Esophagus (tissue), 2 donors: ENCODE measurements at regions not wholly inside any gene's neighbourhood (a gene's known extent, or its start where the extent isn't known, plus 50 kb on each side); places are given as distances from the start of the nearest gene placed in this dataset.

Experiments
- H3K27ac ChIP-seq, 2 donors: one replicate each; pipeline ENCODE4 v1.5.1; 2013; ENCODE audit warnings: low read depth in 2 of 2, mild to moderate bottlenecking in 2 of 2, inconsistent platforms in 1 of 2, low read length in 1 of 2, moderate library complexity in 1 of 2
- H3K27me3 ChIP-seq, 2 donors: one replicate each; pipeline ENCODE4 v1.6.1; 2013; ENCODE audit warnings: low read length in 2 of 2, control low read depth in 1 of 2, mild to moderate bottlenecking in 1 of 2; ENCODE audit not compliant: insufficient read depth in 2 of 2, control insufficient read depth in 1 of 2
- H3K36me3 ChIP-seq, 2 donors: one replicate each; pipeline ENCODE4 v1.6.1; 2013; ENCODE audit warnings: low read length in 1 of 2; ENCODE audit not compliant: control insufficient read depth in 2 of 2, insufficient read depth in 2 of 2
- H3K4me1 ChIP-seq, 2 donors: one replicate each; pipeline ENCODE4 v1.6.1; 2013; ENCODE audit warnings: low read length in 1 of 2; ENCODE audit not compliant: control insufficient read depth in 2 of 2, insufficient read depth in 2 of 2
- H3K4me3 ChIP-seq, 2 donors: one replicate each; pipeline ENCODE4 v1.5.1; 2013; ENCODE audit warnings: low read length in 2 of 2, mild to moderate bottlenecking in 2 of 2, low read depth in 1 of 2, moderate library complexity in 1 of 2
- H3K9me3 ChIP-seq, 2 donors: one replicate each; pipeline ENCODE4 v1.6.1; 2013; ENCODE audit warnings: mild to moderate bottlenecking in 2 of 2, low read depth in 1 of 2, low read length in 1 of 2, moderate library complexity in 1 of 2; ENCODE audit not compliant: control insufficient read depth in 2 of 2, insufficient read depth in 1 of 2
- WGBS, 2 donors: extraction: QIAGEN DNeasy Blood & Tissue Kit; methylation state at CpG; one replicate each; pipeline ENCODE4 v1.1.7; 2013; 5-methylcytosine and 5-hydroxymethylcytosine counted together
- donor health status: healthy with polysubstance abuse.
- donor health status: Bipolar disorder and iron deficiency.

DNA sequence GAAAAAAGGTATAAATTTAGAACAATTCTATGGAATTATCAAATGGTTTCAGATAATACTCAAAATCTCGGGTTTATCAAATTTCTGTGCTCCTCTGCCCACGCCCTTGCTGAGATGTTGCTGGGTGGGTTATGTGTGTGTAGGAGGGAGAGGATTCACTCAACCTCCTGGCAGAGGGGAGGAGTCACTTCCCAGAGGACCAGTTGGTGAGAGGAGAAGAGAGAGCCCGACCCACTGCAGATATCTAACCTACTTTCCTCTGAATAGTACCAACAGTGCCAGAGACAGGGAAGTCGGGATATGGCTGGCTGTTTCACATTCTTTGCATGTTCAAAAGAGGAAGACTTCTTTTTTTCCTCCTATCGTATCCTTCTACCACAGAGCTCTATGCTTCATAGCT, 187.1 kb upstream of the MAN1A1 start:
- Histone ChIP-seq H3K9me3 (no peaks in the 10 kb centered on the region), H3K36me3 (no peaks in the 10 kb centered on the region)

DNA sequence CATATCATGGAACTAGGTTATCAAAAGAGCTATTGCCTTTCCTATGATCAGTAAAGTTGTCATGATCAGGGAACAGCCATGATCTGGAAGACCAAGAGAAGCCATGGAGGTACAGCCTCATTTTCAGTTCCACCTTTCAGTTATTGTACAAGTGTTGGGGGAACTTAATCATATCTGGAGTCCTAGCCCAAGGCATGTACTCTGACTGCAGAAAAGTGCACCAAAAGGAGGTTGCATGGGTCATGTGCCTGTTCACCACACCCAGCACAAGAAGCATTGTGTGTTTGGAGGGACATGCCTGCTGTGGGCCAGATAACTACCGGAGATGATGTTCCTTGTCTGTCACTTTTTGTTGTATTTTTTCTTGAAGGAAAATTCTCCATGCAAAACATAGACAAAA, 185.8 kb upstream of the MAN1A1 start:
- H3K27ac ChIP-seq: no peak overlapping the region
- no peak overlapping the region for H3K4me3 ChIP-seq
- H3K27me3 ChIP-seq: no peaks in the 10 kb centered on the region
- no peaks in the 10 kb centered on the region for H3K36me3 ChIP-seq
- 64 to 86% methylated on average over 1 of the region's 1 CpG for WGBS, 2 donors
- H3K9me3 ChIP-seq: no peaks in the 10 kb centered on the region
- H3K4me1 ChIP-seq: peaks cover 1 to 3% of the 10 kb centered on the region in 2 donors

More for the DNA sequence above, 187.1 kb upstream of the MAN1A1 start:
- H3K27ac ChIP-seq: no peak overlapping the region
- peaks cover 4 to 6% of the 10 kb centered on the region in 2 donors for H3K4me1 ChIP-seq
- 90 to 91% methylated on average over 5 of the region's 5 CpGs for WGBS, 2 donors
- H3K4me3 ChIP-seq: no peak overlapping the region
- no peaks in the 10 kb centered on the region for H3K27me3 ChIP-seq

DNA sequence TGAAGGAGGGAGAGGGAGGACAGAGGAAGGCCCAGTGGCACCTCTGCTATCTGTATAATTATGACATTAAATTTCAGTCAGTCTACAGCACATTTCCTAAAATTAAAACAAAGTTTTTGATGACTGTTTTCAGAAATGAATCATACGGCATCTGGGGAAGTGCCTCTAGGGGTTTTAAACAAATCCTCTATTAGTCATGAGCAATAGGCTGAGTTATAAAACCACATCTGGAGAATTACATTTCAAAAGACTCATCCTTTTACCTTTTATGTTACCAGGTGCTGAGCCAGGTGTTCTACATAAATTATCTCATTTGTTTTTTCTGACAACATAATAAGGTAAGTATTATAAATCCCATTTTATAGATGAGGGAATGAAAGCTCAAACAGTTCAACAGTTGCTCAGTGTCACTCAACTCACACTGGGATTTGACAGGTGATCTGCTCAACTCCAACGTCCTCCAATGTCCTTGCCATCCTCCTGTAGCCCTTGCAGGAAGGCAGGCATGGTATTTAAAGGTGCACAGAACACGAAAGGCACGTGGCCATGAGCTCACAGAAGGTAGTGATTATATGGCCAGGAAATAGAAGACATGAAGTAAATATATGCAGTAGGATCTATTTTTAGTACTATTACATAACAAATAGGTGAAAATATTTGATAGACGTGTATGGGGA, 184.2 kb upstream of the MAN1A1 start:
- Histone ChIP-seq H3K27ac (no peak overlapping the region), H3K27me3 (no peaks in the 10 kb centered on the region), H3K36me3 (no peaks in the 10 kb centered on the region), H3K4me3 (no peak overlapping the region), H3K4me1 (peaks cover 0 to 2% of the 10 kb centered on the region in 2 donors), H3K9me3 (no peaks in the 10 kb centered on the region)
- WGBS, 2 donors: 25 to 28% methylated on average over 5 of the region's 5 CpGs

DNA sequence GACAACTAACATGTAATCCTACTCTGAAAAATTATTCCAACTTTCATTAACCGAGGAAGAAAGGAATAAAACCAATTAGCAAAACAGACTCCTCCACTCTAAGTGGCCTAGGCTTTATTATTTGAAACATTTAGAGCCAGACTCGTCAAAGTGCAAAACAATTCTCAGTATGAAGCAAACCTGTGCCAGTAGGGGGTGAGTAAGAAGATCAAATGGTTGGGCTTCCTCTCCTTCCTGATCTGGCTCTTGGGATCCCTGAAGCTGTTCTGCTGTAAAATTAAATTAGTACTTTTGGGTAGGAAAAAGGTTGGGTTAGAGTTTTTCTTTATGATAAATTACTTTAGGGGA, 177.6 kb upstream of the MAN1A1 start:
- H3K4me3 ChIP-seq: no peak overlapping the region
- WGBS, 2 donors: 48 to 55% methylated on average over 2 of the region's 2 CpGs
- no peak overlapping the region for H3K27ac ChIP-seq
- H3K9me3 ChIP-seq: no peaks in the 10 kb centered on the region
- H3K36me3 ChIP-seq: no peaks in the 10 kb centered on the region
- H3K27me3 ChIP-seq: no peaks in the 10 kb centered on the region
- no peaks in the 10 kb centered on the region for H3K4me1 ChIP-seq

DNA sequence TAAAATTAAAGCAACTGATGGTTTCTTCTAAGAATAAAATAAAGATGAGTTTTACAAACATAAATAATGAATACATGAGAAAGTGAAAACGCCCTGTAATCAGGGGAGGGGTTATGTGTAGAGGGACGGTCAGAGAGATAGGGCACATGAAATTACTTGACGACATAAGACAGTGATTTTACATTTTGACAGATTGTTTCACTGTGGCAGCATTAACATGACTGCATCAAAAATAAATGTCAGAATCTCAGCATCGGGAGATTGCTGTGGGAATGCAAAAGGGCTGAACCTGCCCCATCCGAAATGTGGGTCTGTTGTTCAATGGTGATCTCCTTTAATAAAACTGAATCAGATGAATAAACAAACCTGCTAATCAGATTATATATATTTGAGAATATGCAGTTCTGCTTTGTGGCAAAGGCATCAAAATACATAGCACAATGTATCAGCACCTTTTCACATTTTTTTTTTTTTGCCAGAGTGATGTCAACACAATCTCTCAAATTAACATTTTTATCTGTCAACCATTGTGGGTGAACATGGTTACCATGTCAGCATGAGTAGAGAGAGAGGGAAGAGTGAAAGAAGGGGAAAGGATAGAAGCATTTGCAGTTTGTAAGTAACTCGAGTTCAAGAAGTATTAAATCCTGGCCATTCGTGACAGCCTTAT, 177.1 kb upstream of the MAN1A1 start:
- WGBS, 2 donors: 78 to 83% methylated on average over 7 of the region's 7 CpGs
- H3K9me3 ChIP-seq: no peaks in the 10 kb centered on the region

DNA sequence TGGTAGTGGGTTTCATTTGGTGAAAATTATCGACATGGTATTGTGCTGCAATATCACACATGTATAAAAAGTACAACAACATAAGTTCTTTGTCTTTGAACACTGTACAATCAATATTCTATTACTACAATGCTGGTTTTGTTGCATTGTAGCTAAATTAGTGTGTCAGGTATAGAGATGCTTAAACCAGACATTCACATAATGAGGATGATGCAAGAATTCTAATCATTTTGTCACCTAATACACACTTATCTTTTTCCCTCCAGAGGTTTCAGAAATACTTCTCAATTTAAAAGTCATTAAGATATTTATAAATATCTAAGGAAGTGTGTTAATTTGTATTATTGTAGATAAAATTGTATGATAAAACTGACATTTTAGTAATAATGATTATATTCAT, 174.8 kb upstream of the MAN1A1 start:
- no peak overlapping the region for H3K27ac ChIP-seq
- H3K27me3 ChIP-seq: no peaks in the 10 kb centered on the region
- no peaks in the 10 kb centered on the region for H3K9me3 ChIP-seq
- H3K4me3 ChIP-seq: no peak overlapping the region
- H3K4me1 ChIP-seq: no peaks in the 10 kb centered on the region
- WGBS, 2 donors: 92 to 95% methylated on average over 1 of the region's 1 CpG
- no peaks in the 10 kb centered on the region for H3K36me3 ChIP-seq

More for the DNA sequence above, 177.1 kb upstream of the MAN1A1 start:
- H3K27me3 ChIP-seq: no peaks in the 10 kb centered on the region
- no peak overlapping the region for H3K4me3 ChIP-seq
- H3K36me3 ChIP-seq: no peaks in the 10 kb centered on the region
- no peaks in the 10 kb centered on the region for H3K4me1 ChIP-seq
- H3K27ac ChIP-seq: no peak overlapping the region

DNA sequence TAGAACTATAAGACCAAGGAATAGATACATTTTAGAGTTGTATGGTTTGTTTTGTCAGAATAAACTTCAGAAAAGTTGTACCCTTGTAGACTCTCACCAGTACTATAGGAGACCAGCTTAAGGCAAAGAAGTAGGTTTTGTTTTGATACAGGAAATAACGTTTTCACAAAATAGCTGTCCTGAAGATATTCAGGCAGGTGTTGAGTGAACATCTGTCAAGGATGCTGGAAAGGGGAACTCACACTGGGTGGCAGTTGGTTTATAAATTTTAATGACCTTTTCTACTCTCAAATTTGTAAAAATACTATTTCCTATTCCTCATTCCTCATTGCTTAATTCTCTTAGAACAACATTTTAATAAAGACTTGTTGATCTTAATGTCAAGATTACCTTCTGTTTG, 174.0 kb upstream of the MAN1A1 start:
- H3K36me3 ChIP-seq: no peaks in the 10 kb centered on the region
- no peaks in the 10 kb centered on the region for H3K4me1 ChIP-seq
- H3K27ac ChIP-seq: no peak overlapping the region
- 47 to 48% methylated on average over 1 of the region's 1 CpG for WGBS, 2 donors
- no peaks in the 10 kb centered on the region for H3K27me3 ChIP-seq
- H3K9me3 ChIP-seq: no peaks in the 10 kb centered on the region
- H3K4me3 ChIP-seq: no peak overlapping the region

DNA sequence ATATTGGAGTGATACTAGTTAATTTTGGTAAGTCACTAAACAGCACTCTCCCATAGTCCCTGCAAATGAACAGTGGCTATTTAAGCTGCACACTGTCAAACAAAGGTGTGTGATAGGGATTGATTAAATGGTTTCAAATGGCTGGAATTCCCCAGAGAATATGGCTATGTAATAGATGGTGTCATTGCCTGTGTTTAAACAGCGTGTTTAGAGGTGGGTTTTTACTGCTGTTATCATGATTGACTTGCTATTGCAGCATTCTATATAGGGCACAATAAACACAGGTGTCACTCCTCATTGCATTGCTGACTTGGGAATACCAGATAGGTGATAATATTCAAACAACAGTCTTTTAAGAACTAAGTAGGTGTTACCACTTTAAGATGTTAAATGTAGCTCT, 171.7 kb upstream of the MAN1A1 start:
- no peaks in the 10 kb centered on the region for H3K27me3 ChIP-seq
- H3K27ac ChIP-seq: no peak overlapping the region
- WGBS, 2 donors: 71 to 82% methylated on average over 1 of the region's 1 CpG
- no peak overlapping the region for H3K4me3 ChIP-seq
- no peaks in the 10 kb centered on the region for H3K9me3 ChIP-seq
- H3K4me1 ChIP-seq: no peaks in the 10 kb centered on the region
- no peaks in the 10 kb centered on the region for H3K36me3 ChIP-seq

DNA sequence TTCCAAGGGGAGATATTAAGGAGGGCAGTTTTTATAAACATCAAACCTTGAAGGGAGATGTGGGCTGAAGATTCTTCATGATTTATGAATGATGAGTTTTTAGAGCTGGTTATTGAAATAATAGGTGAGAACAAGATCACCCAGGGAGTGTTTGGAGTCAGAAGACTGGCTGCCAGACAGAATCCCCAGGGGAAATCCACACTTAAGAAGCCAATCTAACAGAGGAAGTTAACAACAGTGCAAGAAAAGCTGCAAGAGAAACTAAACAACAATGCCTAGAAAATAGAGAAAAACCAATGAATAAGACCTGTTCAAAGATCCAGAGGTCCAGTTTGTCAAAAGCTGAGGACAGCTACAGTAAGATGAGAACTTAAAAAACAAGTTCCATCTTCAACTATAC, 167.9 kb upstream of the MAN1A1 start:
- Histone ChIP-seq H3K4me1 (no peaks in the 10 kb centered on the region), H3K9me3 (no peaks in the 10 kb centered on the region), H3K4me3 (no peak overlapping the region), H3K27me3 (no peaks in the 10 kb centered on the region), H3K27ac (no peak overlapping the region), H3K36me3 (no peaks in the 10 kb centered on the region)

DNA sequence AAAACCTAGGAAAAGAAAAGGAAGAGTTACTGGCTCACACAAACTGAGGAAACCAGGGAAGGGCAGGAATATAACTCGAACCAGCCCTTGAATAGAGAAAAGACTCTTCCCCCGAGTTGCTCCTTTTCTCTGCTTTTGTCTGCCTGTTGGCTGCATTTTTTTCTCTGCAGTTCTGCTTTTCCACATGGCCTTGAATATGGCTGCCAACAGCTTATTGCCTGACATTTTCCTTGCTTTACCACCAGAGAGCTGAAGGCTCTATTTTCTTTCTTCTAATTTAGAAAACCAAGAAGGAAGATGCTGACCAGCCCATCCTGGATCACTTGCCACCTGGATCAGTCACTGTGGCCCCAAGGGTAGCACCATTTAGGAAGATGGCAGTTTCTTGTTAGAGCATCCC, 164.8 kb upstream of the MAN1A1 start:
- 58 to 77% methylated on average over 2 of the region's 2 CpGs for WGBS, 2 donors

More for the DNA sequence above, 164.8 kb upstream of the MAN1A1 start:
- no peak overlapping the region for H3K4me3 ChIP-seq
- H3K4me1 ChIP-seq: no peaks in the 10 kb centered on the region
- no peaks in the 10 kb centered on the region for H3K27me3 ChIP-seq
- H3K36me3 ChIP-seq: no peaks in the 10 kb centered on the region
- no peak overlapping the region for H3K27ac ChIP-seq
- H3K9me3 ChIP-seq: no peaks in the 10 kb centered on the region
